Liver (tissue), 7 donors: ENCODE measurements at regions not wholly inside any gene's neighbourhood (a gene's known extent, or its start where the extent isn't known, plus 50 kb on each side); places are given as distances from the start of the nearest gene placed in this dataset.

Source experiments
- DNase-seq: peaks from one replicate; pipeline ENCODE4 v3.0.0-alpha.2; 2017; ENCODE audit warnings: low spot score
- H3K27ac ChIP-seq, 2 donors: one replicate each; pipeline ENCODE4 v1.7.0; 2013; ENCODE audit warnings: inconsistent platforms in 2 of 2, low read length in 2 of 2, control low read depth in 1 of 2, low read depth in 1 of 2, mild to moderate bottlenecking in 1 of 2
- H3K27me3 ChIP-seq, 4 donors: one replicate each; pipeline versions ENCODE4 v1.6.1 to v1.7.0; 2013; ENCODE audit warnings: low read length in 3 of 4, inconsistent platforms in 1 of 4, mild to moderate bottlenecking in 1 of 4, moderate library complexity in 1 of 4; ENCODE audit not compliant: control insufficient read depth in 4 of 4, insufficient read depth in 4 of 4
- H3K36me3 ChIP-seq, 4 donors: one replicate each; pipeline versions ENCODE4 v1.6.1 to v1.7.0; 2013; ENCODE audit warnings: low read length in 3 of 4, mild to moderate bottlenecking in 3 of 4, low read depth in 1 of 4, moderate library complexity in 1 of 4; ENCODE audit not compliant: control insufficient read depth in 4 of 4, insufficient read depth in 3 of 4
- H3K4me1 ChIP-seq, 4 donors: one replicate each; pipeline versions ENCODE4 v1.6.1 to v1.7.0; 2013; ENCODE audit warnings: low read length in 3 of 4, mild to moderate bottlenecking in 3 of 4, moderate library complexity in 1 of 4; ENCODE audit not compliant: control insufficient read depth in 4 of 4, insufficient read depth in 4 of 4
- H3K4me3 ChIP-seq, 3 donors: one replicate each; pipeline versions ENCODE4 v1.6.1 to v1.7.0; 2013; ENCODE audit warnings: low read length in 3 of 3, control low read depth in 1 of 3, low read depth in 1 of 3, mild to moderate bottlenecking in 1 of 3
- H3K9ac ChIP-seq, 2 donors: one replicate each; pipeline ENCODE4 v1.7.0; 2013; ENCODE audit warnings: low read length in 2 of 2, mild to moderate bottlenecking in 2 of 2, moderate library complexity in 2 of 2, control low read depth in 1 of 2, low read depth in 1 of 2
- H3K9me3 ChIP-seq, 4 donors: one replicate each; pipeline versions ENCODE4 v1.6.1 to v1.7.0; 2013; ENCODE audit warnings: low read length in 3 of 4; ENCODE audit not compliant: control insufficient read depth in 4 of 4
- ATF3 ChIP-seq: IDR thresholded peaks from 2 replicates; pipeline ENCODE4 v1.6.1; 2016; ENCODE audit warnings: antibody characterized with exemption
- EGR1 ChIP-seq, 2 donors: IDR thresholded peaks; 2 replicates each; pipeline ENCODE4 v1.6.1; 2016 to 2018; ENCODE audit warnings: antibody characterized with exemption in 2 of 2, low read depth in 2 of 2
- FOXA1 ChIP-seq: IDR thresholded peaks from 2 replicates; pipeline ENCODE4 v1.6.1; 2016; ENCODE audit warnings: antibody characterized with exemption
- FOXA2 ChIP-seq: IDR thresholded peaks from 2 replicates; pipeline ENCODE4 v1.6.1; 2016; ENCODE audit warnings: antibody characterized with exemption
- GABPA ChIP-seq, 2 donors: IDR thresholded peaks in 1 of 2; conservative IDR thresholded peaks in 1 of 2; 2 replicates each; pipeline ENCODE4 v1.6.1; 2016; ENCODE audit warnings: antibody characterized with exemption in 2 of 2, mild to moderate bottlenecking in 1 of 2, moderate library complexity in 1 of 2
- HNF4A ChIP-seq, 2 donors: conservative IDR thresholded peaks; 2 replicates each; pipeline ENCODE4 v1.6.1; 2016; ENCODE audit warnings: antibody characterized with exemption in 2 of 2, mild to moderate bottlenecking in 2 of 2
- HNF4G ChIP-seq: IDR thresholded peaks from 2 replicates; pipeline ENCODE4 v1.6.1; 2016; ENCODE audit warnings: antibody characterized with exemption
- JUND ChIP-seq, 2 donors: IDR thresholded peaks; 2 replicates each; pipeline ENCODE4 v1.6.1; 2016; ENCODE audit warnings: antibody characterized with exemption in 2 of 2
- MAX ChIP-seq: IDR thresholded peaks from 2 replicates; pipeline ENCODE4 v1.6.1; 2016; ENCODE audit warnings: antibody characterized with exemption
- NR2F2 ChIP-seq: IDR thresholded peaks from 2 replicates; pipeline ENCODE4 v1.6.1; 2016; ENCODE audit warnings: antibody characterized with exemption
- RAD21 ChIP-seq, 2 donors: IDR thresholded peaks; 2 replicates each; pipeline ENCODE4 v1.6.1; 2016; ENCODE audit warnings: antibody characterized with exemption in 2 of 2, mild to moderate bottlenecking in 2 of 2
- RXRA ChIP-seq, 2 donors: IDR thresholded peaks; 2 replicates each; pipeline ENCODE4 v1.6.1; 2017 to 2018; ENCODE audit warnings: antibody characterized with exemption in 2 of 2, mild to moderate bottlenecking in 1 of 2
- SP1 ChIP-seq: IDR thresholded peaks from 2 replicates; pipeline ENCODE4 v1.6.1; 2018; ENCODE audit warnings: antibody characterized with exemption, mild to moderate bottlenecking
- TAF1 ChIP-seq: conservative IDR thresholded peaks from 2 replicates; pipeline ENCODE4 v1.6.1; 2016; ENCODE audit warnings: antibody characterized with exemption, mild to moderate bottlenecking
- YY1 ChIP-seq: IDR thresholded peaks from 2 replicates; pipeline ENCODE4 v1.6.1; 2016; ENCODE audit warnings: antibody characterized with exemption, mild to moderate bottlenecking
- ZBTB33 ChIP-seq: IDR thresholded peaks from 2 replicates; pipeline ENCODE4 v1.6.1; 2016; ENCODE audit warnings: antibody characterized with exemption
- TF ChIP-seq, protein P1 (sequence below): fragments of 150-350 bp; IDR thresholded peaks from 2 replicates; pipeline ENCODE4 v1.5.1; 2017; ENCODE audit warnings: improper control_type of control experiment, low read depth, low read length; ENCODE audit not compliant: missing input control
- TF ChIP-seq, protein P2 (sequence below): IDR thresholded peaks from 2 replicates; pipeline ENCODE4 v1.6.1; 2016; ENCODE audit warnings: antibody characterized with exemption, mild to moderate bottlenecking
- donor health status: healthy.
- donor health status: healthy.
- donor health status: healthy.
- donor health status: healthy.

GRCh38 chr2:67229706-67230105 lies 167.4 kb upstream of the ETAA1 start:
- Histone ChIP-seq H3K27ac (no peak overlapping the region), H3K36me3 (no peaks in the 10 kb centered on the region), H3K9ac (no peak overlapping the region), H3K4me3 (no peak overlapping the region), H3K9me3 (no peaks in the 10 kb centered on the region), H3K27me3 (peaks cover 0 to 3% (median under 1%) of the 10 kb centered on the region in 4 donors), H3K4me1 (no peaks in the 10 kb centered on the region)
- DNase-seq: no peak
- TF ChIP-seq YY1 (no peak), FOXA2 (no peak), EGR1 (IDR thresholded peaks at IDR 0.05; ENCODE audit: low read depth in 2 of 2) (no peak), RAD21 (IDR thresholded peaks at IDR 0.05) (no peak), HNF4A (conservative IDR thresholded peaks at IDR 0.05) (no peak), GABPA (IDR thresholded peaks at IDR 0.05 in 1 of 2, conservative IDR thresholded peaks at IDR 0.05 in 1 of 2) (no peak), JUND (IDR thresholded peaks at IDR 0.05) (no peak), HNF4G (no peak), TAF1 (no peak), FOXA1 (no peak), RXRA (IDR thresholded peaks at IDR 0.05) (no peak), ATF3 (no peak), ZBTB33 (no peak), MAX (no peak), NR2F2 (no peak), SP1 (no peak)
- TF ChIP-seq, protein P1, sequence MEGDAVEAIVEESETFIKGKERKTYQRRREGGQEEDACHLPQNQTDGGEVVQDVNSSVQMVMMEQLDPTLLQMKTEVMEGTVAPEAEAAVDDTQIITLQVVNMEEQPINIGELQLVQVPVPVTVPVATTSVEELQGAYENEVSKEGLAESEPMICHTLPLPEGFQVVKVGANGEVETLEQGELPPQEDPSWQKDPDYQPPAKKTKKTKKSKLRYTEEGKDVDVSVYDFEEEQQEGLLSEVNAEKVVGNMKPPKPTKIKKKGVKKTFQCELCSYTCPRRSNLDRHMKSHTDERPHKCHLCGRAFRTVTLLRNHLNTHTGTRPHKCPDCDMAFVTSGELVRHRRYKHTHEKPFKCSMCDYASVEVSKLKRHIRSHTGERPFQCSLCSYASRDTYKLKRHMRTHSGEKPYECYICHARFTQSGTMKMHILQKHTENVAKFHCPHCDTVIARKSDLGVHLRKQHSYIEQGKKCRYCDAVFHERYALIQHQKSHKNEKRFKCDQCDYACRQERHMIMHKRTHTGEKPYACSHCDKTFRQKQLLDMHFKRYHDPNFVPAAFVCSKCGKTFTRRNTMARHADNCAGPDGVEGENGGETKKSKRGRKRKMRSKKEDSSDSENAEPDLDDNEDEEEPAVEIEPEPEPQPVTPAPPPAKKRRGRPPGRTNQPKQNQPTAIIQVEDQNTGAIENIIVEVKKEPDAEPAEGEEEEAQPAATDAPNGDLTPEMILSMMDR: no peak
- TF ChIP-seq, protein P2, sequence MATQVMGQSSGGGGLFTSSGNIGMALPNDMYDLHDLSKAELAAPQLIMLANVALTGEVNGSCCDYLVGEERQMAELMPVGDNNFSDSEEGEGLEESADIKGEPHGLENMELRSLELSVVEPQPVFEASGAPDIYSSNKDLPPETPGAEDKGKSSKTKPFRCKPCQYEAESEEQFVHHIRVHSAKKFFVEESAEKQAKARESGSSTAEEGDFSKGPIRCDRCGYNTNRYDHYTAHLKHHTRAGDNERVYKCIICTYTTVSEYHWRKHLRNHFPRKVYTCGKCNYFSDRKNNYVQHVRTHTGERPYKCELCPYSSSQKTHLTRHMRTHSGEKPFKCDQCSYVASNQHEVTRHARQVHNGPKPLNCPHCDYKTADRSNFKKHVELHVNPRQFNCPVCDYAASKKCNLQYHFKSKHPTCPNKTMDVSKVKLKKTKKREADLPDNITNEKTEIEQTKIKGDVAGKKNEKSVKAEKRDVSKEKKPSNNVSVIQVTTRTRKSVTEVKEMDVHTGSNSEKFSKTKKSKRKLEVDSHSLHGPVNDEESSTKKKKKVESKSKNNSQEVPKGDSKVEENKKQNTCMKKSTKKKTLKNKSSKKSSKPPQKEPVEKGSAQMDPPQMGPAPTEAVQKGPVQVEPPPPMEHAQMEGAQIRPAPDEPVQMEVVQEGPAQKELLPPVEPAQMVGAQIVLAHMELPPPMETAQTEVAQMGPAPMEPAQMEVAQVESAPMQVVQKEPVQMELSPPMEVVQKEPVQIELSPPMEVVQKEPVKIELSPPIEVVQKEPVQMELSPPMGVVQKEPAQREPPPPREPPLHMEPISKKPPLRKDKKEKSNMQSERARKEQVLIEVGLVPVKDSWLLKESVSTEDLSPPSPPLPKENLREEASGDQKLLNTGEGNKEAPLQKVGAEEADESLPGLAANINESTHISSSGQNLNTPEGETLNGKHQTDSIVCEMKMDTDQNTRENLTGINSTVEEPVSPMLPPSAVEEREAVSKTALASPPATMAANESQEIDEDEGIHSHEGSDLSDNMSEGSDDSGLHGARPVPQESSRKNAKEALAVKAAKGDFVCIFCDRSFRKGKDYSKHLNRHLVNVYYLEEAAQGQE: no peak
